Urinary bladder (tissue), 3 donors: ENCODE measurements at regions not wholly inside any gene's neighbourhood (a gene's known extent, or its start where the extent isn't known, plus 50 kb on each side); places are given as distances from the start of the nearest gene placed in this dataset.

Source experiments
- DNase-seq: peaks from one replicate; pipeline ENCODE4 v3.0.0-alpha.2; 2015; ENCODE audit errors: extremely low spot score
- H3K27ac ChIP-seq: one replicate; pipeline ENCODE4 v1.5.1; 2013; ENCODE audit warnings: low read depth, mild to moderate bottlenecking, moderate library complexity
- H3K36me3 ChIP-seq: one replicate; pipeline ENCODE4 v1.6.1; 2013; ENCODE audit warnings: mild to moderate bottlenecking, moderate library complexity; ENCODE audit not compliant: insufficient read depth
- H3K4me1 ChIP-seq: one replicate; pipeline ENCODE4 v1.6.1; 2013; ENCODE audit warnings: mild to moderate bottlenecking, moderate library complexity; ENCODE audit not compliant: insufficient read depth
- H3K4me3 ChIP-seq: one replicate; pipeline ENCODE4 v1.5.1; 2013; ENCODE audit warnings: low read depth, low read length
- WGBS: extraction: QIAGEN DNeasy Blood & Tissue Kit; methylation state at CpG from one replicate; pipeline ENCODE4 v1.1.7; 2013; 5-methylcytosine and 5-hydroxymethylcytosine counted together
- donor health status: healthy with polysubstance abuse.
- donor health status: healthy.

DNA sequence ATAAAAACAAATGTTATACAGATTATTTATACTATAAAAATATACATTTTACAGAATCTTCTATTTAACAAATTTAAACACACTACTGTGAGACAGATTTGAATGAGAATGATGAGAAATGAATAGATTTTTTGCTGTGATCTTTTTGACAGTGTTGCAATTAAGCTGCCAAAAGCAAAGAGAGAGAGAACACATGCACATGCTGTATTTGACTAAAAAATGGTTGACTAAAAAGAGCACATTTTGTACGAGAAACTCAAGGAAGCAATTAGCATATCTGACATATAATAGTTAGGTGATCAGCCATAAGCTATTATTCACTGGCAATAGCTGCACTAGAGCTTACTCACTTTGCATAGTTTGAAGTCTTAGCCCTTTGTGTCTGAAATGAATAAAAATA, 115.8 kb downstream of the SYT10 start:
- Histone ChIP-seq H3K4me1 (no peaks in the 10 kb centered on the region), H3K36me3 (no peaks in the 10 kb centered on the region), H3K27ac (no peak overlapping the region), H3K4me3 (no peak overlapping the region)
- DNase-seq = no peak
- WGBS = 62% methylated on average over 1 of the region's 1 CpG

DNA sequence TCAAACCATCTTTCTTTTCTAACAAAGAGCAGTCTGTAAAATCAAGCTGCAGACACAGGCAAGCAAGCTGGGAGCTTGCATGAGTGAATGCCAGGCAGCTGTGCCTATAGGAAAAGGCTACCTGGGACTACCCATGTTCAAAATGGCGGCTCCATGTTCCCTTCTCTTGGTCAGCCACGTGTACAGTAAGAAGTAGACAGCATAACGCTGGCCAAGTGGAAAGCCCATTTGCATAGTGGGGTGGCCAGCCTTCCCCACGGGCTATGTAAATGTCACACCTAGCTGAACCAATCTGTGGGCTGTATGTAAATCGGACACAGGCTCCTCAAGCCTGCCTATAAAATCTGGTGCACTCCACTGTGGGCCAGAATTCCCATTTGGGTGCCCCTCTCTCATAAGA, 117.1 kb downstream of the SYT10 start:
- no peak for DNase-seq
- H3K27ac ChIP-seq = no peak overlapping the region
- no peaks in the 10 kb centered on the region for H3K36me3 ChIP-seq
- no peaks in the 10 kb centered on the region for H3K4me1 ChIP-seq
- 82% methylated on average over 5 of the region's 5 CpGs for WGBS
- H3K4me3 ChIP-seq = no peak overlapping the region

DNA sequence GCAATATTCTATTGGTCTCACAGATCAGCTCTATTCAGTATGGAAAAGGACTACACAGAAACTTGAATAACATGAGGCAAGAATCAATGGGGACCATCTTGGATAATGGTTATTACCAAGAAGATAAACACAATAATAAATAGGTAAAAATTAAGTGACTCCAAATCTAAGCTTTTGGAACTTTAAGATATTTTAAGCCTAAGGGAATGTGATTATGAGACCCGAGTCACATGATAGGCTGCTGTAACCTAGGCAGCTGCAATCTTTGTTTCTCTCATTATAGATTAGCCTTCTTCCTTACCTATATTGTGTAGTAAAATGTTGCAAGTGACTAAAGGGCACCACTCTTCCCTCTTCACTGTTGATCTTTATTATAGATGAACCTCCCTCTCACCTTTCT, 121.9 kb downstream of the SYT10 start:
- DNase-seq = no peak
- Histone ChIP-seq H3K36me3 (no peaks in the 10 kb centered on the region), H3K27ac (no peak overlapping the region), H3K4me1 (no peaks in the 10 kb centered on the region), H3K4me3 (no peak overlapping the region)
- WGBS = 71% methylated on average over 1 of the region's 1 CpG

DNA sequence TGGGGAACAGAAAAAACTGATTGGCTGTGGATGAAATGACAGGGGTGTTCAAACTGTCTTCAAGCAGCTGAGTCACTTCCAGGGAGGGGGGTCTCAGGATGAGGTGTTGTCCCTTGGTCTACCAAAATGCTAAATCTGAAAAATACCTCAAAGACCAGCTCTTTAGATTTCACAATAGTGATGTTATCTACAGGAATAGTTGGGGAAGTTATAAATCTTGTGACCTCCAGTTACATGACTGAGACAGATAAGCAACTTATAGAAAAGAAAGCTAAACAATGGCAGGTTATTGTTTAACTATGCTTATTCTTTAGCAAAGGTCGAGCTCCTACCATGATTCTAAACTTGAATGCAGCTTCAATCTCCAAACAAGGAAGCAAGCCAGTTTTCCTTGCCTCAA, 125.4 kb downstream of the SYT10 start:
- DNase-seq = no peak
- WGBS = 46% methylated on average over 1 of the region's 1 CpG
- Histone ChIP-seq H3K36me3 (no peaks in the 10 kb centered on the region), H3K4me3 (no peak overlapping the region), H3K27ac (no peak overlapping the region), H3K4me1 (no peaks in the 10 kb centered on the region)

DNA sequence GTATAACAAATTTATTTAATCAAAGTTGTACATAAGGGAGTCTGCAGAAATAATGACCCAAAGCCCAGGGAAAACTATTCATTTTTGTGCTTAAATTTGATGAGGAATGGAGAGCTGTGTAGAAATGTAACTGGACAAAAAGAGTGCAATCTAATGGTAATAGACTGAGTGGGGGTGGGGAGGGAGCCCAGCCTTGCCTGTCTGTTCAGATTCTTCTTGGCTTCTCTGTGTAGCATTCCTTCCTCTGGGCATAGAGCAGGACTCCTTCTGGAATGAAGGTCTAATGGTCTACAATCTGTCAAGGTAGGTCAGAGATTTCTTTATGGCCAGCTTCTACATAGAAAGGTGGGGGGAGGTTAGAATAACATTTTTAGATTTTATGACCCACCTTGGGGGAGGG, 126.1 kb downstream of the SYT10 start:
- Histone ChIP-seq H3K27ac (no peak overlapping the region), H3K36me3 (no peaks in the 10 kb centered on the region), H3K4me1 (no peaks in the 10 kb centered on the region), H3K4me3 (no peak overlapping the region)
- DNase-seq = no peak

DNA sequence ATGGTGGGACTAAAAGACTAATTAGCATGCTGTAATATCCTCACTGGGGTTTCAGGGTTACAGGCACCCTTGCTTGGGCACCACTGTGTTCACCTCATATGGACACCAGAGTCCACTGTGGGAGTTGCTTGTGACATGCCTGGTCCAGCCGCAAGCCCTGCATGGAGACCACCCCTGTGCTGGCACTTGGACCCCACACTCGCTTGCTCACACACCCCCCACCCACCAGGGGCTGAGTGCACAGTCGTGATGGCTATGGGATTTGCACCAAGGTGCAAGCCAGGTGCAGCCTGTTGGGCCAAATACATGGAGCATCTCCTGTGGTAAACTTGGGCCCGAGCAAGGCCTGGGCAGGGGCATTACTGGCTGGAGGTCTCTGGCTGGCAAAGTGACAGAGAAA, 129.1 kb downstream of the SYT10 start:
- no peaks in the 10 kb centered on the region for H3K36me3 ChIP-seq
- 88% methylated on average over 4 of the region's 4 CpGs for WGBS
- H3K4me1 ChIP-seq = no peaks in the 10 kb centered on the region
- DNase-seq = no peak
- H3K4me3 ChIP-seq = no peak overlapping the region
- no peak overlapping the region for H3K27ac ChIP-seq

DNA sequence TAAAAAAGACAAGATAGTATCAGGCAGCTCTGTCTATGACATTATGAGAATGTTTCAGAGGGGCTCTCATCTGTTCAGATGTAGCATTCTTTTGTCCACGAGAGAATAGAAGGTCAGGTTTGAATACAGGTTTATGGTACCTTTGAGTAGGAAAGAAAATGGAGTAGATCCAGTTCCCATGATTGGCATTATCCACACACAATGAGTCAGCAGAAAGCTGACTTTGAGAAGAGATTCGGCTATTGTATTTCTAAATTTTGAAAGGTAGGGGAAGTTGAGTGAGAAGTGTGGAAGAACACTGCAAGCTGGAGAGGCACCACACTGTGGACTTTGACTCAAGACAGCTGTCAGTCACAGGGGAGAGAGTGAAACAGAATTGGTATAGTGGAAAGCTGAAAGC, 135.4 kb downstream of the SYT10 start:
- 77% methylated on average over 2 of the region's 2 CpGs for WGBS
- no peak for DNase-seq
- Histone ChIP-seq H3K4me3 (no peak overlapping the region), H3K27ac (no peak overlapping the region), H3K36me3 (no peaks in the 10 kb centered on the region), H3K4me1 (no peaks in the 10 kb centered on the region)

DNA sequence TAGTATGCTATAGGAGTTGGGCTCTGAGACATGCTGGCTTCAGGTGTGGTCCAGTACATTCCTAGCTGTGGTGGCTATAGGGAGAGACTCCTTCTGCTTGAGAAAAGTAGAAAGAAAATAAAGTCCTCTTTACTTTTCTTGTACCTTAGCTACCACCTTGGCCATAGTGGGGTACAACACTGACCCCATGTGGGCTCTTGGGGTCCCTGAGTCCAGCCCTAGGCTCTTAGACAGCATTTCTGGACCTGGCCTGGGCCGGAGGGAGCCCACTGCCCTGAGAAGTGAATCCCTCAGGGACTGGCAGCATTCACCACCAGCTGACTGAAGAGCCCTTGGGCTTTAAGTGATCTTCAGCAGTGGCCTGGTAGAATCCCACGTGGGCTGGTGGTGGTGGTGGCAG, 143.1 kb downstream of the SYT10 start:
- no peak for DNase-seq
- Histone ChIP-seq H3K36me3 (peaks cover 2% of the 10 kb centered on the region), H3K4me1 (no peaks in the 10 kb centered on the region), H3K4me3 (no peak overlapping the region), H3K27ac (no peak overlapping the region)
- WGBS = 65% methylated on average over 2 of the region's 2 CpGs

DNA sequence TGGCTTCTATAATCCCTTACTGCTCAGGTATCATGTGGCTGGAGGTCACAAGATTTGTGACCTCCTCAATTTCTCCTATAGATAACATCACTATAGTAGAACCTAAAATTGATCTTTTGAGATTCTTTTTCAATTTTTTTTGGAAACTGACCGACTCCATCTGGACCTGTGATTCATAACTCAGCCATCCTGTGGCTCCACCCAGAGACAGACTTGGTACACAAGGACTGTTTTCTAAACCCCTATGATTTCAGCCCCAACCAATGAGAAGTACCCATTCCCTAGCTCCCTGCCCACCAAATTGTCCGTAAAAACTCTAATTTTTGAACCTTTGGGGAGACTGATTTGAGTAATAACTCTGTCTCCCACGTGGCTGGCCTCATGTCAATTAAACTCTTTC, 148.9 kb downstream of the SYT10 start:
- Histone ChIP-seq H3K4me3 (no peak overlapping the region), H3K4me1 (no peaks in the 10 kb centered on the region), H3K27ac (no peak overlapping the region), H3K36me3 (peaks cover 2% of the 10 kb centered on the region)
- 69% methylated on average over 3 of the region's 3 CpGs for WGBS
- no peak for DNase-seq

DNA sequence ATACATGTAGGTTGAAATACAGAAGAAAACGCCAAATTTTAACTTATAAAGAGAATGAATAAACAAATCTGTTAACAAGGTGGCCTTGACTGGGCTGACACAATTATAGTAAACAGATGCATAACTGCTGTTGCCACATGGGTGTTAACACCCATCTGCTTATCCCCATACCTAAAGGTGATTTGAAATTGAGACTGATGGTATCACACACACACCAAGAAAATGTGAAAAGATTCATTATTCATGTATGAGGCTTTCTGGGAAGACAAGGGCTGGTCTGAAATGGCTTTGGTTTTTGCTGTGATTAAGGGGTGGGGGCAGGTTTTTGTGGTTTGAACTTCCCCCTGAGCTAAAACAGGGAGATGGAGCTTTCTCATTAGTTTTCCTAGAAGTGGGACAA, 156.6 kb downstream of the SYT10 start:
- H3K27ac ChIP-seq = no peak overlapping the region
- DNase-seq = no peak
- H3K36me3 ChIP-seq = no peaks in the 10 kb centered on the region
- WGBS = 43% methylated on average over 1 of the region's 1 CpG
- H3K4me3 ChIP-seq = no peak overlapping the region
- no peaks in the 10 kb centered on the region for H3K4me1 ChIP-seq

DNA sequence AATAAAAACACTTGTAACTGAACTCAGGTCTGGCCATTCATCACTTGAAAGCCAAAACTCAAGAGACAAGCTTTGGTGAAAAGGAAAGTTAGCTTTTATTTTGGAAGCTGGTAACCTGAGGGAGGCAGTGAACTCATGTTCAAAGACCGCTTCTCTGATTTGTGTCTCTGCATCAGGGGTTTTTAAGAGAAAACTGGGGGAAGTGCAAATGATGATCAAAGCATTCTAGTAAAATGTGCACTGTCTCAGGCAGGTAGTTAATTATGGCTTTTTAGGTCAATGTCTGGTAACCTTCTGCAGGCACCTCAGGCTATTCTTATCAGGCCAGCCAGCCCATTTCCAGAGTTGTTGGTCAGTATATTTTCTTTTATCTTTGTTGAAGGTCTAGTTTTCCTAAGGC, 162.2 kb downstream of the SYT10 start:
- Histone ChIP-seq H3K4me3 (no peak overlapping the region), H3K36me3 (no peaks in the 10 kb centered on the region), H3K27ac (no peak overlapping the region), H3K4me1 (no peaks in the 10 kb centered on the region)
- WGBS = 95% methylated on average over 1 of the region's 1 CpG
- DNase-seq = no peak

DNA sequence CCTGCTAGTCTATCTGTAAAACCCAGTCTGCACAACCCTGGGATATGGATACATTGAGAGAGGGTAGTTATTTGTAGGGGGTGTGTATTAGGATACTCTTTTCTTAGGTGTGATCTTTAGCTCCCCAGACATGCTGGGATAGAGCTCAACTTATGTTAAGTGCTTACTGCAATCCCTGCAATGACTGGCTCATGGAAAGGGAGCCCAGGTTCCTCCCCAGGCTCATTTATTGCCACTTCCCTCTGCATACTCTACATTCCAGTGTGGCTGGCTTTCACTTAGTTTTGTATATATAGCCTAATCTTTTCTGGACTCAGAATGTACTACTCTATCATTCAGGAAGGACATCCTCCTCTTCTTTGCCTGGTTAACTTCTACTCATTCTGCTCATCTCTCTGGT, 172.0 kb downstream of the SYT10 start:
- Histone ChIP-seq H3K27ac (no peak overlapping the region), H3K36me3 (no peaks in the 10 kb centered on the region)
- no peak for DNase-seq

DNA sequence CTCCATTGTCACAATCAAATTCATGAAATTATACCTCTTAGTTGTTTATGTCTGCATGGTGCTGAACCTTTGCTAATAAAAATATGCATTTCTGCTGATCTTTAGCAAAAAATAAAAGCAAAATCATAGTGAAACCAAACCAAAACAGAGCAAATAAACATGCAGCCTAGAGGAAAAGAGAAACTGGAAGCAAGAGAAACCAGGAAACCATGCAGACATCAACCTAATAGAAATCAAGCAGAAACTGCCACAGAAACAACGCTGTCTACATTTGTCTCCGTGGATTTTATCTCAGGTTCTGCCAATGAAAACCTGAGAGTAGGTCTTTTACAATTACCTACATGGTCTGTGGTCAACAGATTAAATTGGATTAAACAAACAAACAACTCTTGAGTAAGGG, 173.7 kb downstream of the SYT10 start:
- H3K4me1 ChIP-seq = peaks cover 1% of the 10 kb centered on the region
- peak overlapping the region; percentile 50 for H3K27ac ChIP-seq
- H3K36me3 ChIP-seq = no peaks in the 10 kb centered on the region
- no peak overlapping the region for H3K4me3 ChIP-seq
- 73% methylated on average over 2 of the region's 2 CpGs for WGBS
- no peak for DNase-seq

More for the DNA sequence above, 172.0 kb downstream of the SYT10 start:
- no peak overlapping the region for H3K4me3 ChIP-seq
- peaks cover 1% of the 10 kb centered on the region for H3K4me1 ChIP-seq

DNA sequence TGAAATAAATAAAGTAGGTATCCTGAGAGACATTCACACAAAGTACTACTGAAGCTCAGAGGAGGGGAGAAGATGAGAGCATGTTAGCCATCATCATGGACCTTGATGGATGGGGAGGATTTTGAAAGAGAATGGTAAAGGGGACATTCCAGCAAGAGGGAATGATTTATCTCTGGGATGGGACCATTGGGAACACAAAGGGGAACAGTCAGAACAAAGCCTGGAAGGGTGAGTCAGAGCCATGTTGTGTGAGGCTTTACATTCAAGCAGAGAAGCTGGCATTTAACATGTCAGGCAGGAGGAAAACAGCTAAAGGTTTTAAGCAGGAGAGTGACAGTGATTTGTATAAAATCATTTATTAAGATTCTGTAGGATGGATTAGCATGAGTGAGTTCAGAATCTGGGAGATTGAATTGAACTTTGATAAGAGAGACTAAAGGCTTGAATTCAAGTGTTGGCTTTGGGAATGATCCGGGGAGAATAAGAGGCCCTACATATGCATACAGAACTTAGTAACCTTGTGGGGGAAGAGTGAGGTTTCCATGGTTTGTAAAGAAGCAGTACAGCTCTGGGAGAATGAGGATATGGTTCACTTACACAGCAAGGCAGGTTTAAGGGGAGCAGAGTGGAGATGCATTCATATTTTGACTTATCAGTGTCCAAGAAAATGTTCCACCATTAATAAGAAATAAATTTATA, 174.4 kb downstream of the SYT10 start:
- H3K36me3 ChIP-seq = no peaks in the 10 kb centered on the region
- WGBS = 85% methylated on average over 1 of the region's 1 CpG

DNA sequence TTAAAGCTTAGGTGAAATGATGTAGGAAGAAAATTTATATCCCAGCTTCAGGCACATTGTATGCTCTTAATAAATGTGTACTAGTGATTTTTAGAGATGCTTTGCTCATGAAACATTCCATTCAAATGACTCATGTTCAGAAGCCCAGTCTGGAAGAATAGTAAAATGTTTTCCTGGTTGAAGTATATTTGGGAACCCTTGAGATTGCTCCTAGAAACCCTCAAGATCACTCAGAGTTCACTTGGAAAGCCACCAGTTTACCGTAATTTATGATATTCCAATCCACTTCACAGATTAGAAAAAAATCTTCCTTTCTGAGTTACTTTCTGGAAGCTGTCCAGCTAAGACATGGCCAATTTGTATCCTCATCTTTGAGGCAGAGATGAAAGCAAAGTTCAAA, 186.4 kb downstream of the SYT10 start:
- Histone ChIP-seq H3K4me3 (no peak overlapping the region), H3K4me1 (no peaks in the 10 kb centered on the region), H3K36me3 (no peaks in the 10 kb centered on the region), H3K27ac (no peak overlapping the region)
- 26% methylated on average over 1 of the region's 1 CpG for WGBS
- peak; percentile 66 for DNase-seq

More for the DNA sequence above, 174.4 kb downstream of the SYT10 start:
- no peak for DNase-seq
- Histone ChIP-seq H3K27ac (no peak overlapping the region), H3K4me3 (no peak overlapping the region), H3K4me1 (peaks cover 1% of the 10 kb centered on the region)
